Loucy (cell line): ENCODE measurements at regions not wholly inside any gene's neighbourhood (a gene's known extent, or its start where the extent isn't known, plus 50 kb on each side); places are given as distances from the start of the nearest gene placed in this dataset.

Source experiments
- EZH2phosphoT487 ChIP-seq: fragments of 200-600 bp; IDR thresholded peaks from 2 replicates; pipeline ENCODE4 v1.6.1; 2018; ENCODE audit warnings: antibody characterized with exemption, mild to moderate bottlenecking, moderate library complexity, borderline replicate concordance
- TF ChIP-seq, protein P1 (sequence below): fragments of 200-600 bp; sonication (generic); conservative IDR thresholded peaks from 2 replicates; pipeline ENCODE4 v1.5.1; 2014; ENCODE audit warnings: mild to moderate bottlenecking, antibody characterized with exemption, low read length

DNA sequence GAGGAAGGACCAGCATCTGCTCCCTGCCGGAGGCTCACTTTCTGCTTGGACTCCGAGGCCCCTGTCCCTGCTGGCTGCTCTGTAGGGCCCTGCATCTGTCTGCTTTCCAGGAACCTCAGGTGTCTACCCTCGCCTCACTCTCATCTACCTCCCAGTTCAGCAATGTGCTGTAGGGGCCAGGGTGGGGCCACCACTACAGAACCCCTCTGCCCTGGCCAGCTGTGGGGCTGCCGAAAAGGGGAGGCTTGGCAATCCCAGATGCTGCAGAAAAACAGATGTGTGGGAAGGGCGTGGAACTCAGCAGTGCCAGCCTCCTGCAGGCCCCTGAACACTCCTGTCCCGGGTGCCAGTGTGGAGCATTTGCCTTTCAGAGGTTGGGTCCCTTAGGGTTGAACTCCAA, 80.1 kb upstream of the ZNF469 start:
- TF ChIP-seq, protein P1, sequence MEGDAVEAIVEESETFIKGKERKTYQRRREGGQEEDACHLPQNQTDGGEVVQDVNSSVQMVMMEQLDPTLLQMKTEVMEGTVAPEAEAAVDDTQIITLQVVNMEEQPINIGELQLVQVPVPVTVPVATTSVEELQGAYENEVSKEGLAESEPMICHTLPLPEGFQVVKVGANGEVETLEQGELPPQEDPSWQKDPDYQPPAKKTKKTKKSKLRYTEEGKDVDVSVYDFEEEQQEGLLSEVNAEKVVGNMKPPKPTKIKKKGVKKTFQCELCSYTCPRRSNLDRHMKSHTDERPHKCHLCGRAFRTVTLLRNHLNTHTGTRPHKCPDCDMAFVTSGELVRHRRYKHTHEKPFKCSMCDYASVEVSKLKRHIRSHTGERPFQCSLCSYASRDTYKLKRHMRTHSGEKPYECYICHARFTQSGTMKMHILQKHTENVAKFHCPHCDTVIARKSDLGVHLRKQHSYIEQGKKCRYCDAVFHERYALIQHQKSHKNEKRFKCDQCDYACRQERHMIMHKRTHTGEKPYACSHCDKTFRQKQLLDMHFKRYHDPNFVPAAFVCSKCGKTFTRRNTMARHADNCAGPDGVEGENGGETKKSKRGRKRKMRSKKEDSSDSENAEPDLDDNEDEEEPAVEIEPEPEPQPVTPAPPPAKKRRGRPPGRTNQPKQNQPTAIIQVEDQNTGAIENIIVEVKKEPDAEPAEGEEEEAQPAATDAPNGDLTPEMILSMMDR: no peak
- no peak for TF ChIP-seq EZH2phosphoT487
